Calu3 (cell line): ENCODE measurements at regions not wholly inside any gene's neighbourhood (a gene's known extent, or its start where the extent isn't known, plus 50 kb on each side); places are given as distances from the start of the nearest gene placed in this dataset.

ENCODE experiments used
- BruUV-seq: library from RNA; stranded (reverse); fragments of 400-500 nt; replicated peaks from 2 replicates; lab custom pipeline; 2021; lab: Mats Ljungman, UMichigan
- CTCF ChIA-PET: fragments of 300-600 bp; sonication (Branson Sonifier 250); formaldehyde crosslinking; loops from one replicate; lab custom pipeline; 2022; ENCODE audit warnings: antibody characterized with exemption; lab: Charles Lee
- DNase-seq: peaks from one replicate; pipeline ENCODE4 v3.0.0; 2022
- H3K27ac Mint-ChIP-seq: one replicate; pipeline ENCODE4 v1.8.0; 2022; ENCODE audit warnings: mixed read lengths; ENCODE audit not compliant: unreplicated experiment
- H3K27me3 Mint-ChIP-seq: one replicate; pipeline ENCODE4 v1.8.0; 2022; ENCODE audit warnings: mixed read lengths; ENCODE audit not compliant: unreplicated experiment
- H3K36me3 Mint-ChIP-seq: one replicate; pipeline ENCODE4 v1.8.0; 2022; ENCODE audit warnings: mild to moderate bottlenecking, moderate library complexity, mixed read lengths; ENCODE audit not compliant: insufficient read depth, unreplicated experiment
- H3K4me1 Mint-ChIP-seq: one replicate; pipeline ENCODE4 v1.8.0; 2022; ENCODE audit warnings: mild to moderate bottlenecking, low read depth, mixed read lengths; ENCODE audit not compliant: unreplicated experiment
- H3K4me3 Mint-ChIP-seq: one replicate; pipeline ENCODE4 v1.8.0; 2022; ENCODE audit warnings: mild to moderate bottlenecking, low read depth, moderate library complexity, mixed read lengths; ENCODE audit not compliant: unreplicated experiment
- H3K9me3 Mint-ChIP-seq: one replicate; pipeline ENCODE4 v1.8.0; 2022; ENCODE audit warnings: low read depth, mixed read lengths; ENCODE audit not compliant: unreplicated experiment
- CTCF ChIP-seq: fragments of 200-600 bp; IDR thresholded peaks from one replicate; pipeline ENCODE4 v1.8.0; 2022; ENCODE audit warnings: antibody characterized with exemption; ENCODE audit not compliant: unreplicated experiment
- intact Hi-C: fragments of 100-400 bp; cut with micrococcal nuclease; formaldehyde crosslinking; loops from one replicate; pipeline ENCODE4 v1.10.0; 2022; ENCODE audit not compliant: unreplicated experiment

- no peak overlapping the region for H3K4me3 Mint-ChIP-seq
- intact Hi-C loops = no loop called here
- no peak overlapping the region for H3K27ac Mint-ChIP-seq
- no peaks in the 10 kb centered on the region for H3K36me3 Mint-ChIP-seq
- BruUV-seq = no TSS peak
- H3K9me3 Mint-ChIP-seq = no peaks in the 10 kb centered on the region
- no peaks in the 10 kb centered on the region for H3K4me1 Mint-ChIP-seq
- CTCF ChIA-PET = no interaction called here
- TF ChIP-seq CTCF = no peak
- DNase-seq = no peak
- no peaks in the 10 kb centered on the region for H3K27me3 Mint-ChIP-seq
These were observed 349.5 kb downstream of the SLITRK1 start for GRCh38 chr13:83532809-83533208.

- intact Hi-C loops = no loop called here
- CTCF ChIA-PET = no interaction called here
- H3K4me1 Mint-ChIP-seq = no peaks in the 10 kb centered on the region
- H3K27ac Mint-ChIP-seq = no peak overlapping the region
- no peaks in the 10 kb centered on the region for H3K27me3 Mint-ChIP-seq
- H3K36me3 Mint-ChIP-seq = no peaks in the 10 kb centered on the region
- TF ChIP-seq CTCF = no peak
- H3K4me3 Mint-ChIP-seq = no peak overlapping the region
- BruUV-seq = no TSS peak
- no peaks in the 10 kb centered on the region for H3K9me3 Mint-ChIP-seq
- DNase-seq = no peak
These were observed 351.3 kb downstream of the SLITRK1 start for GRCh38 chr13:83531022-83531421.

- Mint-ChIP-seq H3K27me3 (no peaks in the 10 kb centered on the region), H3K4me3 (no peak overlapping the region), H3K27ac (no peak overlapping the region), H3K4me1 (no peaks in the 10 kb centered on the region), H3K36me3 (no peaks in the 10 kb centered on the region), H3K9me3 (no peaks in the 10 kb centered on the region)
- CTCF ChIA-PET = no interaction called here
- no peak for TF ChIP-seq CTCF
- BruUV-seq = no TSS peak
- no peak for DNase-seq
- intact Hi-C loops = no loop called here
These were observed 365.5 kb downstream of the SLITRK1 start for GRCh38 chr13:83516781-83517180.

- BruUV-seq = no TSS peak
- intact Hi-C loops = no loop called here
- no peak for DNase-seq
- no peaks in the 10 kb centered on the region for H3K27me3 Mint-ChIP-seq
- no peak overlapping the region for H3K4me3 Mint-ChIP-seq
- CTCF ChIA-PET = no interaction called here
- no peaks in the 10 kb centered on the region for H3K9me3 Mint-ChIP-seq
- H3K27ac Mint-ChIP-seq = no peak overlapping the region
- no peak for TF ChIP-seq CTCF
- no peaks in the 10 kb centered on the region for H3K36me3 Mint-ChIP-seq
- H3K4me1 Mint-ChIP-seq = no peaks in the 10 kb centered on the region
These were observed 366.8 kb downstream of the SLITRK1 start for GRCh38 chr13:83515268-83516015.
